ENCODE measurements at regions not wholly inside any gene's neighbourhood (a gene's known extent, or its start where the extent isn't known, plus 50 kb on each side); places are given as distances from the start of the nearest gene placed in this dataset.

GRCh38 chr6:140816681-140817080, 1316.0 kb upstream of the GJE1 start:
- no peak for DNase-seq (ENCODE audit: low read depth)
- TF ChIP-seq POLR2A (IDR thresholded peaks at IDR 0.05; ENCODE audit: extremely low read depth, insufficient read length) = no peak
- no peak for TF ChIP-seq MYC (IDR thresholded peaks at IDR 0.05; ENCODE audit: low read depth, low read length)
- TF ChIP-seq CTCF (IDR thresholded peaks at IDR 0.05; ENCODE audit: low read depth, low read length) = no peak
- H3K4me3 ChIP-seq (ENCODE audit: low read depth, low read length) = no peak overlapping the region

GRCh38 chr6:140812636-140813035, 1320.1 kb upstream of the GJE1 start:
- TF ChIP-seq POLR2A (IDR thresholded peaks at IDR 0.05; ENCODE audit: extremely low read depth, insufficient read length) (no peak), MAX (IDR thresholded peaks at IDR 0.05; ENCODE audit: low read depth, low read length) (no peak), MYC (IDR thresholded peaks at IDR 0.05; ENCODE audit: low read depth, low read length) (no peak), CTCF (IDR thresholded peaks at IDR 0.05; ENCODE audit: low read depth, low read length) (no peak)

GRCh38 chr6:140811642-140812041, 1321.1 kb upstream of the GJE1 start:
- no peak for DNase-seq (ENCODE audit: low read depth)
- TF ChIP-seq POLR2A (IDR thresholded peaks at IDR 0.05; ENCODE audit: extremely low read depth, insufficient read length) (no peak), CTCF (IDR thresholded peaks at IDR 0.05; ENCODE audit: low read depth, low read length) (no peak), MYC (IDR thresholded peaks at IDR 0.05; ENCODE audit: low read depth, low read length) (no peak), MAX (IDR thresholded peaks at IDR 0.05; ENCODE audit: low read depth, low read length) (no peak)
- no peak overlapping the region for H3K4me3 ChIP-seq (ENCODE audit: low read depth, low read length)

More at GRCh38 chr6:140812636-140813035, 1320.1 kb upstream of the GJE1 start:
- H3K4me3 ChIP-seq (ENCODE audit: low read depth, low read length) = no peak overlapping the region
- no peak for DNase-seq (ENCODE audit: low read depth)

- no peak for TF ChIP-seq MYC (IDR thresholded peaks at IDR 0.05; ENCODE audit: low read depth, low read length)
- H3K4me3 ChIP-seq (ENCODE audit: low read depth, low read length) = no peak overlapping the region
- DNase-seq (ENCODE audit: low read depth) = no peak
These were observed 1323.0 kb upstream of the GJE1 start for GRCh38 chr6:140809694-140810101.

- H3K4me3 ChIP-seq (ENCODE audit: low read depth, low read length) = no peak overlapping the region
- no peak for DNase-seq (ENCODE audit: low read depth)
- TF ChIP-seq MYC (IDR thresholded peaks at IDR 0.05; ENCODE audit: low read depth, low read length) (no peak), CTCF (IDR thresholded peaks at IDR 0.05; ENCODE audit: low read depth, low read length) (no peak), POLR2A (IDR thresholded peaks at IDR 0.05; ENCODE audit: extremely low read depth, insufficient read length) (no peak), MAX (IDR thresholded peaks at IDR 0.05; ENCODE audit: low read depth, low read length) (no peak)
These were observed 1326.3 kb upstream of the GJE1 start for GRCh38 chr6:140806431-140806830.

GRCh38 chr6:140794544-140794943, 1338.2 kb upstream of the GJE1 start:
- TF ChIP-seq CTCF (IDR thresholded peaks at IDR 0.05; ENCODE audit: low read depth, low read length) = no peak
- no peak for TF ChIP-seq MAX (IDR thresholded peaks at IDR 0.05; ENCODE audit: low read depth, low read length)
- TF ChIP-seq POLR2A (IDR thresholded peaks at IDR 0.05; ENCODE audit: extremely low read depth, insufficient read length) = no peak
- TF ChIP-seq MYC (IDR thresholded peaks at IDR 0.05; ENCODE audit: low read depth, low read length) = no peak
- DNase-seq (ENCODE audit: low read depth) = no peak
- H3K4me3 ChIP-seq (ENCODE audit: low read depth, low read length) = no peak overlapping the region
